ENCODE measurements at regions not wholly inside any gene's neighbourhood (a gene's known extent, or its start where the extent isn't known, plus 50 kb on each side); places are given as distances from the start of the nearest gene placed in this dataset.

- peaks cover 11 to 20% of the 10 kb centered on the region in 2 experiments; a peak in 3 of 4 replicates for H3K4me1 Mint-ChIP-seq
- no peaks in the 10 kb centered on the region for H3K23me2 ChIP-seq (ENCODE audit: insufficient read length, low read depth, low read length, poor library complexity, severe bottlenecking)
- no peak overlapping the region for H3K27ac ChIP-seq (ENCODE audit: insufficient read length, low read depth, low read length)
These were observed 59.5 kb upstream of the CAPRIN2 start for GRCh38 chr12:30814295-30814655.

More at GRCh38 chr12:30814295-30814655, 59.5 kb upstream of the CAPRIN2 start:
- Histone ChIP-seq H3K4me2 (ENCODE audit: insufficient read depth, insufficient read length, low read length) (no peak overlapping the region), H3K4me1 (ENCODE audit: insufficient read depth, low read length) (no peaks in the 10 kb centered on the region), H4K8ac (replicated peaks; ENCODE audit: insufficient read length, low read depth, low read length) (no peak overlapping the region), H3K18ac (ENCODE audit: insufficient read length, low read depth, low read length) (no peak overlapping the region), H2BK5ac (ENCODE audit: insufficient read length, low read length) (no peak overlapping the region), H2BK12ac (ENCODE audit: insufficient read length, low read depth, low read length) (no peak overlapping the region), H3K14ac (ENCODE audit: insufficient read depth, low read length) (no peak overlapping the region), H3K4ac (ENCODE audit: low read depth, low read length) (no peak overlapping the region), H3K9me3 (ENCODE audit: control insufficient read depth, low read depth, low read length) (no peaks in the 10 kb centered on the region), H4K5ac (ENCODE audit: insufficient read length, low read depth, low read length) (no peak overlapping the region), H2BK15ac (ENCODE audit: low read depth, low read length) (no peak overlapping the region), H2AFZ (ENCODE audit: low read length) (no peak overlapping the region), H2AK5ac (ENCODE audit: insufficient read length, low read length) (no peak overlapping the region), H3K9ac (ENCODE audit: extremely low read depth, insufficient read length, low read length) (no peak overlapping the region), H4K91ac (ENCODE audit: insufficient read length, low read depth, low read length) (no peak overlapping the region), H4K20me1 (ENCODE audit: control insufficient read depth, insufficient read depth, insufficient read length) (no peaks in the 10 kb centered on the region), H2BK120ac (ENCODE audit: low read depth, low read length, poor library complexity, severe bottlenecking) (no peak overlapping the region), H2BK20ac (ENCODE audit: low read depth, low read length, poor library complexity, severe bottlenecking) (no peak overlapping the region), H3K56ac (ENCODE audit: insufficient read length, low read depth, low read length) (no peak overlapping the region), H3K27me3 (ENCODE audit: insufficient read depth, low read length) (no peaks in the 10 kb centered on the region), H3K23ac (ENCODE audit: insufficient read length, low read depth, low read length) (no peak overlapping the region), H3K79me2 (ENCODE audit: insufficient read depth, low read length) (no peaks in the 10 kb centered on the region), H3K79me1 (ENCODE audit: insufficient read depth, low read depth, low read length, poor library complexity, severe bottlenecking) (no peaks in the 10 kb centered on the region), H3T11ph (ENCODE audit: low read length) (no peak overlapping the region)
- Mint-ChIP-seq H3K36me3 (ENCODE audit: insufficient read depth in 1 of 3, low read depth in 3 of 3) (no peaks in the 10 kb centered on the region), H3K4me3 (no peak overlapping the region), H3K9me3 (no peaks in the 10 kb centered on the region), H3K27ac (no peak overlapping the region), H3K27me3 (ENCODE audit: low read depth) (peaks cover 6% of the 10 kb centered on the region)
- no peak for DNase-seq
- TF ChIP-seq CTCF (conservative IDR thresholded peaks at IDR 0.05): no peak
